Muscle of leg (tissue), 3 donors: ENCODE measurements at regions not wholly inside any gene's neighbourhood (a gene's known extent, or its start where the extent isn't known, plus 50 kb on each side); places are given as distances from the start of the nearest gene placed in this dataset.
A peak's percentile ranks its signal among the peaks of the same experiment; 100 is the strongest.

Experiments used
- DNase-seq: peaks from one replicate; pipeline ENCODE4 v3.0.0; 2013
- H3K27ac ChIP-seq: one replicate; pipeline ENCODE4 v1.5.1; 2013; ENCODE audit warnings: mild to moderate bottlenecking, low read length, control low read depth
- H3K27me3 ChIP-seq: one replicate; pipeline ENCODE4 v1.6.1; 2013; ENCODE audit warnings: low read length; ENCODE audit not compliant: control insufficient read depth, insufficient read depth
- H3K36me3 ChIP-seq: one replicate; pipeline ENCODE4 v1.6.1; 2013; ENCODE audit warnings: low read length; ENCODE audit not compliant: control insufficient read depth, insufficient read depth
- H3K4me1 ChIP-seq: one replicate; pipeline ENCODE4 v1.6.1; 2013; ENCODE audit warnings: low read length; ENCODE audit not compliant: control insufficient read depth, insufficient read depth
- H3K4me3 ChIP-seq: one replicate; pipeline ENCODE4 v1.5.1; 2013; ENCODE audit warnings: low read length, control low read depth
- H3K9me3 ChIP-seq: replicated peaks from 2 replicates; pipeline ENCODE4 v1.6.1; 2013; ENCODE audit warnings: low read depth, low read length; ENCODE audit not compliant: control insufficient read depth
- WGBS: methylation state at CpG from one replicate; pipeline ENCODE4 v1.1.5; 2013; ENCODE audit warnings: missing lambda C conversion rate; ENCODE audit not compliant: insufficient coverage; 5-methylcytosine and 5-hydroxymethylcytosine counted together

- Histone ChIP-seq H3K9me3 (no peaks in the 10 kb centered on the region), H3K4me3 (no peak overlapping the region), H3K27ac (no peak overlapping the region), H3K4me1 (no peaks in the 10 kb centered on the region), H3K36me3 (no peaks in the 10 kb centered on the region), H3K27me3 (no peaks in the 10 kb centered on the region)
- no CpG with 5 or more reads among the region's 1 CpG for WGBS
- no peak for DNase-seq
These were observed 146.7 kb downstream of the SLITRK6 start for GRCh38 chr13:85652491-85652890.

GRCh38 chr13:85651440-85651839 lies 147.8 kb downstream of the SLITRK6 start:
- DNase-seq = no peak
- 50% methylated on average over 1 of the region's 4 CpGs for WGBS
- Histone ChIP-seq H3K4me1 (no peaks in the 10 kb centered on the region), H3K36me3 (no peaks in the 10 kb centered on the region), H3K4me3 (no peak overlapping the region), H3K9me3 (no peaks in the 10 kb centered on the region), H3K27ac (no peak overlapping the region), H3K27me3 (no peaks in the 10 kb centered on the region)

- Histone ChIP-seq H3K27ac (no peak overlapping the region), H3K4me3 (no peak overlapping the region), H3K27me3 (no peaks in the 10 kb centered on the region), H3K9me3 (no peaks in the 10 kb centered on the region), H3K4me1 (no peaks in the 10 kb centered on the region), H3K36me3 (no peaks in the 10 kb centered on the region)
- 94% methylated on average over 2 of the region's 2 CpGs for WGBS
- no peak for DNase-seq
These were observed 148.6 kb downstream of the SLITRK6 start for GRCh38 chr13:85650613-85651012.

GRCh38 chr13:85640727-85641126 lies 158.5 kb downstream of the SLITRK6 start:
- Histone ChIP-seq H3K9me3 (no peaks in the 10 kb centered on the region), H3K4me3 (no peak overlapping the region), H3K27me3 (no peaks in the 10 kb centered on the region), H3K4me1 (no peaks in the 10 kb centered on the region), H3K27ac (no peak overlapping the region), H3K36me3 (no peaks in the 10 kb centered on the region)
- WGBS = no CpG with 5 or more reads among the region's 3 CpGs
- no peak for DNase-seq

- Histone ChIP-seq H3K9me3 (no peaks in the 10 kb centered on the region), H3K4me1 (no peaks in the 10 kb centered on the region), H3K36me3 (no peaks in the 10 kb centered on the region), H3K27me3 (no peaks in the 10 kb centered on the region), H3K27ac (no peak overlapping the region), H3K4me3 (no peak overlapping the region)
- WGBS = 81% methylated on average over 12 of the region's 12 CpGs
- DNase-seq = no peak
These were observed 160.3 kb downstream of the SLITRK6 start for GRCh38 chr13:85638815-85639393.

GRCh38 chr13:85638265-85638664 lies 161.0 kb downstream of the SLITRK6 start:
- no peaks in the 10 kb centered on the region for H3K36me3 ChIP-seq
- DNase-seq = no peak
- WGBS = 82% methylated on average over 6 of the region's 6 CpGs
- no peak overlapping the region for H3K27ac ChIP-seq
- no peaks in the 10 kb centered on the region for H3K4me1 ChIP-seq
- H3K9me3 ChIP-seq = no peaks in the 10 kb centered on the region
- H3K27me3 ChIP-seq = no peaks in the 10 kb centered on the region
- H3K4me3 ChIP-seq = no peak overlapping the region

- WGBS = no CpG with 5 or more reads among the region's 3 CpGs
- H3K4me1 ChIP-seq = no peaks in the 10 kb centered on the region
- H3K4me3 ChIP-seq = no peak overlapping the region
- no peaks in the 10 kb centered on the region for H3K9me3 ChIP-seq
- H3K36me3 ChIP-seq = no peaks in the 10 kb centered on the region
- DNase-seq = peak; percentile 43
- no peaks in the 10 kb centered on the region for H3K27me3 ChIP-seq
- H3K27ac ChIP-seq = no peak overlapping the region
These were observed 166.6 kb downstream of the SLITRK6 start for GRCh38 chr13:85632526-85633195.

- Histone ChIP-seq H3K27me3 (no peaks in the 10 kb centered on the region), H3K36me3 (no peaks in the 10 kb centered on the region), H3K4me3 (no peak overlapping the region), H3K4me1 (no peaks in the 10 kb centered on the region), H3K9me3 (no peaks in the 10 kb centered on the region), H3K27ac (no peak overlapping the region)
- peak; percentile 53 for DNase-seq
- WGBS = no CpG with 5 or more reads among the region's 4 CpGs
These were observed 167.4 kb downstream of the SLITRK6 start for GRCh38 chr13:85631801-85632200.

- Histone ChIP-seq H3K4me3 (no peak overlapping the region), H3K27me3 (no peaks in the 10 kb centered on the region), H3K27ac (no peak overlapping the region), H3K4me1 (no peaks in the 10 kb centered on the region), H3K36me3 (no peaks in the 10 kb centered on the region), H3K9me3 (no peaks in the 10 kb centered on the region)
- no peak for DNase-seq
- WGBS = no CpG with 5 or more reads among the region's 4 CpGs
These were observed 172.6 kb downstream of the SLITRK6 start for GRCh38 chr13:85626603-85627002.

- Histone ChIP-seq H3K27ac (no peak overlapping the region), H3K4me1 (no peaks in the 10 kb centered on the region), H3K27me3 (no peaks in the 10 kb centered on the region), H3K36me3 (no peaks in the 10 kb centered on the region), H3K4me3 (no peak overlapping the region), H3K9me3 (no peaks in the 10 kb centered on the region)
- DNase-seq = no peak
- 100% methylated on average over 2 of the region's 2 CpGs for WGBS
These were observed 179.9 kb downstream of the SLITRK6 start for GRCh38 chr13:85619321-85619720.

- Histone ChIP-seq H3K27ac (no peak overlapping the region), H3K27me3 (no peaks in the 10 kb centered on the region), H3K36me3 (no peaks in the 10 kb centered on the region), H3K4me3 (no peak overlapping the region), H3K4me1 (no peaks in the 10 kb centered on the region), H3K9me3 (no peaks in the 10 kb centered on the region)
- WGBS = 63% methylated on average over 1 of the region's 5 CpGs
- no peak for DNase-seq
These were observed 180.7 kb downstream of the SLITRK6 start for GRCh38 chr13:85618521-85618920.
